ENCODE measurements at regions not wholly inside any gene's neighbourhood (a gene's known extent, or its start where the extent isn't known, plus 50 kb on each side); places are given as distances from the start of the nearest gene placed in this dataset.

GRCh38 chr3:34929036-34929435 is 710.3 kb upstream of the ARPP21 start:
- DNase-seq, result no peak

GRCh38 chr3:34934660-34935059 is 704.7 kb upstream of the ARPP21 start:
- no peak for DNase-seq

- no peak for DNase-seq
Measured at GRCh38 chr3:34938784-34939183, 700.5 kb upstream of the ARPP21 start.

- DNase-seq, result no peak
Measured at GRCh38 chr3:34942256-34942655, 697.1 kb upstream of the ARPP21 start.

- DNase-seq, result no peak
Measured at GRCh38 chr3:34947834-34948233, 691.5 kb upstream of the ARPP21 start.

GRCh38 chr3:34948517-34948916 is 690.8 kb upstream of the ARPP21 start:
- no peak for DNase-seq

GRCh38 chr3:34955680-34956079 is 683.6 kb upstream of the ARPP21 start:
- no peak for DNase-seq

GRCh38 chr3:34956511-34956910 is 682.8 kb upstream of the ARPP21 start:
- DNase-seq, result no peak

GRCh38 chr3:34957677-34958076 is 681.6 kb upstream of the ARPP21 start:
- no peak for DNase-seq

GRCh38 chr3:34969513-34969912 is 669.8 kb upstream of the ARPP21 start:
- no peak for DNase-seq

GRCh38 chr3:34972481-34972880 is 666.8 kb upstream of the ARPP21 start:
- DNase-seq, result no peak

- no peak for DNase-seq
Measured at GRCh38 chr3:34973586-34973985, 665.7 kb upstream of the ARPP21 start.

GRCh38 chr3:34983631-34984030 is 655.7 kb upstream of the ARPP21 start:
- no peak for DNase-seq

- DNase-seq, result no peak
Measured at GRCh38 chr3:34988296-34988695, 651.0 kb upstream of the ARPP21 start.

GRCh38 chr3:34995796-34996430 is 643.4 kb upstream of the ARPP21 start:
- DNase-seq, result no peak

GRCh38 chr3:34998902-34999301 is 640.4 kb upstream of the ARPP21 start:
- DNase-seq, result no peak

- DNase-seq, result no peak
Measured at GRCh38 chr3:35012214-35012613, 627.1 kb upstream of the ARPP21 start.

GRCh38 chr3:35028157-35028556 is 611.2 kb upstream of the ARPP21 start:
- no peak for DNase-seq

- DNase-seq, result no peak
Measured at GRCh38 chr3:35042210-35042991, 596.9 kb upstream of the ARPP21 start.

- DNase-seq, result no peak
Measured at GRCh38 chr3:35043040-35043439, 596.3 kb upstream of the ARPP21 start.

- DNase-seq, result no peak
Measured at GRCh38 chr3:35044190-35044589, 595.1 kb upstream of the ARPP21 start.

GRCh38 chr3:35045118-35045517 is 594.2 kb upstream of the ARPP21 start:
- no peak for DNase-seq

- DNase-seq, result no peak
Measured at GRCh38 chr3:35064761-35065160, 574.6 kb upstream of the ARPP21 start.

- no peak for DNase-seq
Measured at GRCh38 chr3:35065891-35066290, 573.4 kb upstream of the ARPP21 start.

GRCh38 chr3:35067750-35068149 is 571.6 kb upstream of the ARPP21 start:
- no peak for DNase-seq

Data from NCI-H2171 (cell line).